ENCODE measurements at regions not wholly inside any gene's neighbourhood (a gene's known extent, or its start where the extent isn't known, plus 50 kb on each side); places are given as distances from the start of the nearest gene placed in this dataset.

GRCh38 chr14:82046512-82047226 is 513.0 kb upstream of the SEL1L start:
- no peak for TF ChIP-seq CTCF (conservative IDR thresholded peaks at IDR 0.05; ENCODE audit: low read length)
- no peak for TF ChIP-seq EZH2phosphoT487 (IDR thresholded peaks at IDR 0.05; ENCODE audit: borderline replicate concordance, low read depth, low read length)

Data from OCI-LY7 (cell line).